ENCODE measurements at regions not wholly inside any gene's neighbourhood (a gene's known extent, or its start where the extent isn't known, plus 50 kb on each side); places are given as distances from the start of the nearest gene placed in this dataset.
"Not testable (repeated sequence)": the region's sequence is repeated elsewhere in the genome, so short reads cannot be mapped to it uniquely, and the experiment has no call there.

GRCh38 chr11:96744697-96745096 is 354.9 kb downstream of the JRKL start:
- no peak overlapping the region for H3K9ac ChIP-seq (ENCODE audit: control insufficient read depth, extremely low read depth, insufficient read depth, low read length)
- H2AFZ ChIP-seq (ENCODE audit: control insufficient read depth, low read length) = no peak overlapping the region
- no peak overlapping the region for H3K27ac ChIP-seq (ENCODE audit: control insufficient read depth, insufficient read depth, low read length)
- no peaks in the 10 kb centered on the region for H3K36me3 ChIP-seq (ENCODE audit: control insufficient read depth in 2 of 2, extremely low read depth in 1 of 2, insufficient read depth in 2 of 2, low read length in 2 of 2)
- dilution Hi-C loops (cut with MboI; ENCODE audit: extremely low pct_ligation_motif_present, low sequenced_read_pairs) = no loop called here
- H3K79me2 ChIP-seq (ENCODE audit: control insufficient read depth, insufficient read depth, low read length) = no peaks in the 10 kb centered on the region
- no peaks in the 10 kb centered on the region for H4K20me1 ChIP-seq (ENCODE audit: control insufficient read depth, extremely low read depth, insufficient read depth, low read length)
- no peaks in the 10 kb centered on the region for H3K9me1 ChIP-seq (ENCODE audit: control insufficient read depth, extremely low read depth, insufficient read depth, low read length)
- no peak for TF ChIP-seq EZH2 (IDR thresholded peaks at IDR 0.05; ENCODE audit: low read length)
- no peak for TF ChIP-seq CTCF (optimal IDR thresholded peaks at IDR 0.05 in 1 of 3, IDR thresholded peaks at IDR 0.05 in 1 of 3, conservative IDR thresholded peaks at IDR 0.05 in 1 of 3; ENCODE audit: extremely low read depth in 1 of 3, insufficient read depth in 2 of 3, low read length in 3 of 3)
- H3K4me1 ChIP-seq (ENCODE audit: control insufficient read depth, extremely low read depth, insufficient read depth, low read length) = peaks cover 14% of the 10 kb centered on the region
- no peaks in the 10 kb centered on the region for H3K27me3 ChIP-seq (ENCODE audit: control insufficient read depth, extremely low read depth, insufficient read depth, low read length)
- no peak overlapping the region for H3K4me2 ChIP-seq (ENCODE audit: control insufficient read depth, extremely low read depth, insufficient read depth, low read depth, low read length)
- H3K9me3 ChIP-seq (ENCODE audit: control insufficient read depth, low read depth, low read length) = no peaks in the 10 kb centered on the region
- no peak overlapping the region for H3K4me3 ChIP-seq (ENCODE audit: control insufficient read depth in 2 of 3, extremely low read depth in 1 of 3, insufficient read depth in 2 of 3, low read depth in 1 of 3, low read length in 3 of 3)
- DNase-seq (ENCODE audit: low read depth, low spot score) (no peak), FAIRE-seq (no peak)

DNA sequence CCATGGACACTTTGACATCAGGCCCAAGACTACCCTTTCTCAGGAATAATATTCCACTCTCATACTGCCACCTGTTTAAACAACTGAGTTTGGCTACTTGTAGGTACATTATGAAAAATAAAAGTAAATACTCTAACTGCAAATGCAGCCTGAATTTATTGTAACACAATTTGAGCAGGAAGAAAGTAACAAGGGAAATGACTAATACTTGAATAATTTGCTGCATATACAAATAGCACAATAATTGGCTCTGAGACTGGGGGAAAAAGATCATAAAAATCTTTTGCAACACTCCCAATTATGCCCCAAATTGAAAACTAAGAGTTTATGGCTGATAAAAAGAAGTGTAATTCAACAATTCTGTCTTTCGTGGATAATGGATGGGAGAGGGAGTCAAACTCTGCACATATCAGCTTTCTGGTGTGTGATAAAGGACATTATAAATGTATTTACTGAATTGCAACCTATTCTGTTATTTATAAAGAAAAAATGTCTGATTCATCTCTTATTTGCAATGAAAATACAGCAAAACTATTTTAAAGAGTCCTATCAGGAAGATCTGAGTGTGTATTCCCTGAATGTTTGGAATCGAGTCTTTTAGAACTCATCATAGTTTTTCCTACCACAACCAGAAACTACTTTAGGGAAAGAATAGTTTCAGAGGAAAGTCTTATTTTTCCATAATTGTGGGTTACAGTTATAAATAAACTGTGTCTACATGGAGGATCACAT is 359.0 kb downstream of the JRKL start:
- Histone ChIP-seq H3K9me3 (ENCODE audit: control insufficient read depth, low read depth, low read length) (no peaks in the 10 kb centered on the region), H3K9ac (ENCODE audit: control insufficient read depth, extremely low read depth, insufficient read depth, low read length) (no peak overlapping the region), H3K4me1 (ENCODE audit: control insufficient read depth, extremely low read depth, insufficient read depth, low read length) (peaks cover 14% of the 10 kb centered on the region), H3K4me3 (ENCODE audit: control insufficient read depth in 2 of 3, extremely low read depth in 1 of 3, insufficient read depth in 2 of 3, low read depth in 1 of 3, low read length in 3 of 3) (peak overlapping the region in 1 of 3 experiments; percentile 47), H3K4me2 (ENCODE audit: control insufficient read depth, extremely low read depth, insufficient read depth, low read depth, low read length) (peak overlapping the region; percentile 72), H3K9me1 (ENCODE audit: control insufficient read depth, extremely low read depth, insufficient read depth, low read length) (no peaks in the 10 kb centered on the region), H3K27me3 (ENCODE audit: control insufficient read depth, extremely low read depth, insufficient read depth, low read length) (no peaks in the 10 kb centered on the region), H3K79me2 (ENCODE audit: control insufficient read depth, insufficient read depth, low read length) (no peaks in the 10 kb centered on the region), H3K27ac (ENCODE audit: control insufficient read depth, insufficient read depth, low read length) (peak overlapping the region; percentile 28), H2AFZ (ENCODE audit: control insufficient read depth, low read length) (peak overlapping the region; percentile 79), H3K36me3 (ENCODE audit: control insufficient read depth in 2 of 2, extremely low read depth in 1 of 2, insufficient read depth in 2 of 2, low read length in 2 of 2) (no peaks in the 10 kb centered on the region), H4K20me1 (ENCODE audit: control insufficient read depth, extremely low read depth, insufficient read depth, low read length) (no peaks in the 10 kb centered on the region)
- no peak for TF ChIP-seq CTCF (optimal IDR thresholded peaks at IDR 0.05 in 1 of 3, IDR thresholded peaks at IDR 0.05 in 1 of 3, conservative IDR thresholded peaks at IDR 0.05 in 1 of 3; ENCODE audit: extremely low read depth in 1 of 3, insufficient read depth in 2 of 3, low read length in 3 of 3)
- no peak for TF ChIP-seq EZH2 (IDR thresholded peaks at IDR 0.05; ENCODE audit: low read length)
- no peak for DNase-seq (ENCODE audit: low read depth, low spot score)
- FAIRE-seq = no peak
- dilution Hi-C loops (cut with MboI; ENCODE audit: extremely low pct_ligation_motif_present, low sequenced_read_pairs) = no loop called here

DNA sequence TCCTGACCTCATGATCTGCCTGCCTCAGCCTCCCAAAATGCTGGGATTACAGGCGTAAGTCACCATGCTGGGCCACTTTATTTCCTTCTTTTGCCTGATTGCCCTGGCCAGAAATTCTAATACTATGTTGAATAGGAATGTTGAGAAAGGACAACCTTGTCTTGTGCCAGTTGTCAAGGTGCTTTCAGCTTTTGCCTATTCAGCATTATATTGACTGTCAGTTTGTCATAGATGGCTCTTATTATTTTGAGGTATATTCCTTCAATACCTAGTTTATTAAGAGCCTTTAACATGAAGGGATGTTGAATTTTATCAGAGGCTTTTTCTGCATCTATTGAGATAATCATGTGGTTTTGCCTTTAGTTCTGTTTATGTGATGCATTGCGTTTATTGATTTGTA is 362.0 kb downstream of the JRKL start:
- H3K36me3 ChIP-seq (ENCODE audit: control insufficient read depth in 2 of 2, extremely low read depth in 1 of 2, insufficient read depth in 2 of 2, low read length in 2 of 2); H3K27ac ChIP-seq (ENCODE audit: control insufficient read depth, insufficient read depth, low read length); H3K27me3 ChIP-seq (ENCODE audit: control insufficient read depth, extremely low read depth, insufficient read depth, low read length); H3K9ac ChIP-seq (ENCODE audit: control insufficient read depth, extremely low read depth, insufficient read depth, low read length); H3K79me2 ChIP-seq (ENCODE audit: control insufficient read depth, insufficient read depth, low read length); H4K20me1 ChIP-seq (ENCODE audit: control insufficient read depth, extremely low read depth, insufficient read depth, low read length); FAIRE-seq; H3K4me3 ChIP-seq (ENCODE audit: control insufficient read depth in 2 of 3, extremely low read depth in 1 of 3, insufficient read depth in 2 of 3, low read depth in 1 of 3, low read length in 3 of 3); H2AFZ ChIP-seq (ENCODE audit: control insufficient read depth, low read length); DNase-seq (ENCODE audit: low read depth, low spot score); H3K9me1 ChIP-seq (ENCODE audit: control insufficient read depth, extremely low read depth, insufficient read depth, low read length); H3K4me2 ChIP-seq (ENCODE audit: control insufficient read depth, extremely low read depth, insufficient read depth, low read depth, low read length); H3K9me3 ChIP-seq (ENCODE audit: control insufficient read depth, low read depth, low read length); dilution Hi-C loops (cut with MboI; ENCODE audit: extremely low pct_ligation_motif_present, low sequenced_read_pairs): not testable (repeated sequence)
- peaks cover 14% of the 10 kb centered on the region for H3K4me1 ChIP-seq (ENCODE audit: control insufficient read depth, extremely low read depth, insufficient read depth, low read length)
